ENCODE measurements at regions not wholly inside any gene's neighbourhood (a gene's known extent, or its start where the extent isn't known, plus 50 kb on each side); places are given as distances from the start of the nearest gene placed in this dataset.
"Not testable (repeated sequence)": the region's sequence is repeated elsewhere in the genome, so short reads cannot be mapped to it uniquely, and the experiment has no call there.

- no peaks in the 10 kb centered on the region for H3K79me2 ChIP-seq (ENCODE audit: control insufficient read depth, low read length)
- H3K27me3 ChIP-seq (ENCODE audit: control insufficient read depth, low read length), result no peaks in the 10 kb centered on the region
- H3K4me1 ChIP-seq (ENCODE audit: control insufficient read depth, low read length), result no peaks in the 10 kb centered on the region
- no peak overlapping the region for H3K4me2 ChIP-seq (ENCODE audit: low read length)
- no peak overlapping the region for H3K27ac ChIP-seq (ENCODE audit: low read depth, low read length)
- no peaks in the 10 kb centered on the region for H3K9me2 ChIP-seq (replicated peaks; ENCODE audit: control insufficient read depth, low read length)
- H3F3A ChIP-seq (ENCODE audit: control insufficient read depth, insufficient read depth), result no peaks in the 10 kb centered on the region
- no peaks in the 10 kb centered on the region for H3K36me3 ChIP-seq (ENCODE audit: control insufficient read depth, low read length)
- no peaks in the 10 kb centered on the region for H4K20me1 ChIP-seq (ENCODE audit: control insufficient read depth, insufficient read depth, low read depth, low read length)
- TF ChIP-seq CTCF (IDR thresholded peaks at IDR 0.05; ENCODE audit: low read depth, low read length, poor library complexity, severe bottlenecking) (no peak), EZH2phosphoT487 (IDR thresholded peaks at IDR 0.05; ENCODE audit: borderline replicate concordance, low read length) (no peak)
- H3K9me3 ChIP-seq (ENCODE audit: control insufficient read depth, insufficient read depth, low read length), result no peaks in the 10 kb centered on the region
- H3K4me3 ChIP-seq (ENCODE audit: low read length), result no peak overlapping the region
Measured at GRCh38 chr12:33093534-33093933, 197.0 kb upstream of the PKP2 start.

GRCh38 chr12:33087876-33088275 is 191.3 kb upstream of the PKP2 start:
- H3K27ac ChIP-seq (ENCODE audit: low read depth, low read length); H3K4me3 ChIP-seq (ENCODE audit: low read length); H3K36me3 ChIP-seq (ENCODE audit: control insufficient read depth, low read length); H3F3A ChIP-seq (ENCODE audit: control insufficient read depth, insufficient read depth); H3K4me2 ChIP-seq (ENCODE audit: low read length); H3K9me2 ChIP-seq (replicated peaks; ENCODE audit: control insufficient read depth, low read length); H3K79me2 ChIP-seq (ENCODE audit: control insufficient read depth, low read length); H3K9me3 ChIP-seq (ENCODE audit: control insufficient read depth, insufficient read depth, low read length); H3K27me3 ChIP-seq (ENCODE audit: control insufficient read depth, low read length); H3K4me1 ChIP-seq (ENCODE audit: control insufficient read depth, low read length); H4K20me1 ChIP-seq (ENCODE audit: control insufficient read depth, insufficient read depth, low read depth, low read length): not testable (repeated sequence)

- not testable (repeated sequence) for H3K4me3 ChIP-seq (ENCODE audit: low read length); H4K20me1 ChIP-seq (ENCODE audit: control insufficient read depth, insufficient read depth, low read depth, low read length); H3K27me3 ChIP-seq (ENCODE audit: control insufficient read depth, low read length); H3K9me3 ChIP-seq (ENCODE audit: control insufficient read depth, insufficient read depth, low read length); H3K36me3 ChIP-seq (ENCODE audit: control insufficient read depth, low read length); H3K4me1 ChIP-seq (ENCODE audit: control insufficient read depth, low read length); H3F3A ChIP-seq (ENCODE audit: control insufficient read depth, insufficient read depth); H3K79me2 ChIP-seq (ENCODE audit: control insufficient read depth, low read length); H3K27ac ChIP-seq (ENCODE audit: low read depth, low read length); H3K4me2 ChIP-seq (ENCODE audit: low read length); H3K9me2 ChIP-seq (replicated peaks; ENCODE audit: control insufficient read depth, low read length)
Measured at GRCh38 chr12:33076401-33076800, 179.8 kb upstream of the PKP2 start.

DNA sequence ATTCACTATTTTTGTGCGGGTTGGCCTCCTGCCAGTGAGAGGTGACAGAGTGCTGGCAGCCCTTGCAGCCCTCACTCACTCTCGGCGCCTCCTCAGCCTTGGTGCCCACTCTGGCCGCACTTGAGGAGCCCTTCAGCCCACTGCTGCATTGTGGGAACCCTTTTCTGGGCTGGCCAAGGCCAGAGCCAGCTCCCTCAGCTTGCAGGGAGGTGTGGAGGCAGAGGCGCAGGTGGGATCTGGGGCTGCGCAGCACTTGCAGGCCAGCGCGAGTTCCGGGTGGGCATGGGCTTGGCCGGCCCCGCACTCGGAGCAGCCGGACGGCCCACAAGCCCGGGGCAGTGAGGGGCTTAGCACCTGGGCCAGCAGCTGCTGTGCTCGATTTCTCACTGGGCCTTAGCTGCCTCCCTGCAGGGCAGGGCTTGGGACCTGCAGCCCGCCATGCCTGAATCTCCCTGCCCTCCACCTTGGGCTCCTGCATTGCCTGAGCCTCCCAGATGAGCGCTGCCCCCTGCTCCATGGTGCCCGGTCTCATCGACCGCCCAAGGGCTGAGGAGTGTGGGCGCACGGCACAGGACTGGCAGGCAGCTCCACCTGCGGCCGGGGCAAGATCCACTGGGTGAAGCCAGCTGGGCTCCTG is 178.7 kb upstream of the PKP2 start:
- not testable (repeated sequence) for H3K4me3 ChIP-seq (ENCODE audit: low read length); H3K27me3 ChIP-seq (ENCODE audit: control insufficient read depth, low read length); H3K4me2 ChIP-seq (ENCODE audit: low read length); H3F3A ChIP-seq (ENCODE audit: control insufficient read depth, insufficient read depth); H4K20me1 ChIP-seq (ENCODE audit: control insufficient read depth, insufficient read depth, low read depth, low read length); H3K9me3 ChIP-seq (ENCODE audit: control insufficient read depth, insufficient read depth, low read length); H3K79me2 ChIP-seq (ENCODE audit: control insufficient read depth, low read length); H3K36me3 ChIP-seq (ENCODE audit: control insufficient read depth, low read length); H3K4me1 ChIP-seq (ENCODE audit: control insufficient read depth, low read length); H3K27ac ChIP-seq (ENCODE audit: low read depth, low read length); H3K9me2 ChIP-seq (replicated peaks; ENCODE audit: control insufficient read depth, low read length)

DNA sequence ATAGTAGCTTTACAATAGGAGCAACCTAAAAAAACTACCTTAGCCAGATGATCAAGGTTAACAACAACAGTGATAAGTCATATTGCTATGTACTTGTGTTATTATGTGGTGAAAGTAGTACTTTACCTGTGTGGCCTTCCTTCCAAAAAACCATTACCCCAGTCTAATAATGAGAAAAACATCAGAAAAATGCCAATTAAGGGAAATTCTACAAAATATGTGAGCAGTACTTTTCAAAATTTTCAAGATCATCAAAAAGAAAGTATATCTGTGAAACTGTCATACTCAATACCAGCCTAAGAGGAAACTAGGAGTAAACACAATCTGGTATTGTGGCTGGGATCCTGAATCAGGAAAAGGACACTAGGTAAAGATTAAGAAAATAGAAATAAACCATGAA is 165.3 kb upstream of the PKP2 start:
- Histone ChIP-seq H4K20me1 (ENCODE audit: control insufficient read depth, insufficient read depth, low read depth, low read length) (no peaks in the 10 kb centered on the region), H3K27me3 (ENCODE audit: control insufficient read depth, low read length) (no peaks in the 10 kb centered on the region), H3K36me3 (ENCODE audit: control insufficient read depth, low read length) (no peaks in the 10 kb centered on the region), H3F3A (ENCODE audit: control insufficient read depth, insufficient read depth) (no peaks in the 10 kb centered on the region), H3K4me2 (ENCODE audit: low read length) (no peak overlapping the region), H3K4me1 (ENCODE audit: control insufficient read depth, low read length) (no peaks in the 10 kb centered on the region), H3K9me2 (replicated peaks; ENCODE audit: control insufficient read depth, low read length) (no peaks in the 10 kb centered on the region), H3K4me3 (ENCODE audit: low read length) (no peak overlapping the region), H3K79me2 (ENCODE audit: control insufficient read depth, low read length) (no peaks in the 10 kb centered on the region), H3K9me3 (ENCODE audit: control insufficient read depth, insufficient read depth, low read length) (no peaks in the 10 kb centered on the region), H3K27ac (ENCODE audit: low read depth, low read length) (no peak overlapping the region)
- TF ChIP-seq EZH2phosphoT487 (IDR thresholded peaks at IDR 0.05; ENCODE audit: borderline replicate concordance, low read length) (no peak), CTCF (IDR thresholded peaks at IDR 0.05; ENCODE audit: low read depth, low read length, poor library complexity, severe bottlenecking) (no peak)
